GM04503 (cell line): ENCODE measurements at regions not wholly inside any gene's neighbourhood (a gene's known extent, or its start where the extent isn't known, plus 50 kb on each side); places are given as distances from the start of the nearest gene placed in this dataset.
"Not testable (repeated sequence)": the region's sequence is repeated elsewhere in the genome, so short reads cannot be mapped to it uniquely, and the experiment has no call there.

Experiments used
- DNase-seq: peaks from one replicate; pipeline ENCODE4 v3.0.0-alpha.2; 2012; ENCODE audit warnings: low read depth

- DNase-seq, result no peak
These were observed 192.2 kb upstream of the SVIL start for GRCh38 chr10:29826801-29827450.

- DNase-seq, result no peak
These were observed 191.4 kb upstream of the SVIL start for GRCh38 chr10:29826221-29826620.

GRCh38 chr10:29823553-29824080, 188.8 kb upstream of the SVIL start:
- no peak for DNase-seq

DNA sequence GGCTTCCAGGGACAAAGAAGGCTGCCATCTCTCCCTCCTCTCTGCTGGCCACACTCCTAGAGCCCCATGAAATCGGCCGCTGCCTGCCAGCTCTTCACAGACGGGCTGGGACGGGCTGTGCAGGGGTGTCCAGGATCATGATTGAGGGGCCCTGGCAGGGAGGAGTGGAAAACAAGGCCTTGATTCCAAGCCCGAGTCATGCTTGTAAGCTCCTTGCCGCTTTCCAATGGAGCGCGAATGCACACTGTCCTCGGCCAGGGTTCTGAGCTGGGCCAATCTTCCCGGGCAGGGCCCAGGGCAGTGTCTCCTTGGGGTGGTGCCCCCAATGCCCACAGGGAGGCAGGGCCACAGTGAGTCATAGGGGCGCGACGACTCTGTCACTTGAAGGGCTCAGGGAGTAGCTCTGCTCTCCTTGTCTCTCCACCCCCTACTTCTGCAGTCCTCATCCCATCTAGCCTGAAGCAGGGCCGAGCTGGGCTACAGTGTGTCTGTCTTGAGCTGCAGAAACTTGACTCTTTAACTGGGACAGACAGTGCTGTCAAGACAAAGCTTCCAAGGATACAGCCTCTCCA, 186.2 kb upstream of the SVIL start:
- DNase-seq, result no peak

- no peak for DNase-seq
These were observed 182.2 kb upstream of the SVIL start for GRCh38 chr10:29816801-29817558.

DNA sequence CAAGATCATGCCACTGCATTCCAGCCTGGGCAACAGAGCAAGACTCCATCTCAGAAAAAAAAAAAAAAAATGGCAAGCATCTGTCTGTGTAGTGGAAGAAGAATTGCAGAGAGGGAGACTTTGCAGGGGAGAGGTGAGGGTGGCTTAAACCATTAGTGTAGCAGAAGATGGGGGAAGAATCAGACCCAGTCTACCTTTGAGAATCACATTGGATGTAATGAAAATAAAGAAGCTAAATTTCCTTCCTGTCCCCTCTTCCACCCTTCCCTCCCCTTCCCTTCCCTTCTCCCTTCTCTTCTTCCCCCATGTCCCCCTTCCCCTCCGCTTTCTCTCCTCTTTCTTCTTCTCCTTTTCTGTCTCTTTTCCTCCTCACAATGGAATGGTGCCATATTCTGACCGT, 180.8 kb upstream of the SVIL start:
- no peak for DNase-seq

- peak; percentile 92 for DNase-seq
These were observed 177.1 kb upstream of the SVIL start for GRCh38 chr10:29811751-29812427.

DNA sequence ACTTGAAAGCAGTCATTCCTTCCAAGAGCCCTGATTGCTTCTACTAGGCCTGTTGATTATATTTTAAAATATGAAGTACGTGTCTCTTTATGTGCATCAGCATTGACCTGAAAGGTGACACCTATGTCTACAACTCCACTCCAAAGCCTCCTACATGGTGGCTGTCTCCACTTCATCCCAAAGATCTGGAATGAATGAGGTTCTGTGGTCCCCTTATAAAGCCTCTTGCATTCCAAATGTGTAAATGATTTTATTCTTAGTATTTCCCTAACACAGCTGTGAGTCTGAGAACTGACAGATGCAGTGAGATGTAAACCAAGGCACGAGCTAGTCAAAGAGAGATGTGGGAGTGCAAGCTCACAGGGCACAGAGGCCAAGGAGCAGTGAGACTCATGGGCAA, 176.0 kb upstream of the SVIL start:
- no peak for DNase-seq

DNA sequence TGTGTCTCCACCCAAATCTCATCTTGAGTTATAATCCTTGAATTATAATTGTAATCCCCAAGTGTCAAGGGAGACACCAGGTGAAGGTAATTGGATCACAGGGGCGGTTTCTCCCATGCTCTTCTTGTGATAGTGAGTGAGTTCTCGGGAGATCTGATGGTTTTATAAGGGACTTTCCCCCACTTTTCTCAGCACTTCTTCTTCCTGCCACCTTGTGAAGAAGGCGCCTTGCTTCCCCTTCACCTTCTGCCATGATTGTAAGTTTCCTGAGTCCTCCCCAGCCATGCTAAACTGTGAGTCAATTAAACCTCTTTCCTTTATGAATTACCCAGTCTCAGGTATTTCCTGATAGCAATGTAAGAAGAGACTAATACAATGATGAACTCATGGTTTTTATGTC, 175.5 kb upstream of the SVIL start:
- DNase-seq, result not testable (repeated sequence)

DNA sequence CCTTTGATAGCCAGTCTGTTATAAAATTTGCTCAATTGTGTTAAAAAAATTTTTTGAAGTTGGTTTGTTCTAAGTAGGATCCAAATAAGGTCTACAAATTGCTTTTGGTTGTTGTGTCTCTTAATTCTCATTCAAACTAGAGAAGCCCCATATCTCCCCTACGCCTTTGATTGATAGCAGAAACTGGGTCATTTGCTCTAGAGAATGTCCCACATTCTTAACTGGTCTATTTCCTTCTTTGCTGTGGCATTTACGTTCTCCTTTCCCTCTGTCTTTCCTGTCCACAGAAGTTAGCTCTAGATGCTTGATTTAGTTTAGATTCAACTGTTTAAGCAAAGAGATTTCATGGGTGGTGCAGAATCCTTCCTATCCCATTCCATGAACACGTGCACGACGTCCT, 174.6 kb upstream of the SVIL start:
- DNase-seq, result no peak

GRCh38 chr10:29807163-29807806, 172.5 kb upstream of the SVIL start:
- DNase-seq, result no peak

GRCh38 chr10:29806350-29806788, 171.6 kb upstream of the SVIL start:
- no peak for DNase-seq

DNA sequence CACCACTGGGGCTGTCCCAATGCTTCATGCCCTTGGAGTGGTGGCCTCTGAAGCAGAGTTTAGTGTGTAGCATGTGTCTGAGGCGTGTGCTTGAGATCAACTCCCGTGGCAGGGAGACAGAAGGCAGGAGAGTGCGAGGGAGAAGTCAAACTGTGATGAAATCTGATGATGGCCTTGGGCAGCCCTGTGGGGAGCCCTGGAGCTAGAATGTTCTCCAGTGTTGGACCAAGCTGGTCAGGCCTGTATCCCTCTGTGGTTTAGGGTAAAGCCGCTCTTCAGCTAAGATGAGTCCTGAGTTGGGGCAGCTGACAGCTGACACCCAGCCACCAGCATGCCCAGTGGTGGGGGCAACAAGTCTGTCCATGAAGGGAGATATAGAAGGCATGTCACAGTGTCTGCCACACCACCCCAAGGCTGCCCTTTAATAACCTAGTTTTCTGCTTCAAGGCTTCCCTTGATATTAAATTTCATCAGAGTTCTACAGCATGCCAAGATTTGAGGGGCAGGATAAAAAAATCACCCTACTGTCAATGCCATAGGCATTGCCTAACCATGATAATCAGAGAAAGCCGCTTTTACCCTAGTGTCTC, 170.5 kb upstream of the SVIL start:
- DNase-seq, result no peak

DNA sequence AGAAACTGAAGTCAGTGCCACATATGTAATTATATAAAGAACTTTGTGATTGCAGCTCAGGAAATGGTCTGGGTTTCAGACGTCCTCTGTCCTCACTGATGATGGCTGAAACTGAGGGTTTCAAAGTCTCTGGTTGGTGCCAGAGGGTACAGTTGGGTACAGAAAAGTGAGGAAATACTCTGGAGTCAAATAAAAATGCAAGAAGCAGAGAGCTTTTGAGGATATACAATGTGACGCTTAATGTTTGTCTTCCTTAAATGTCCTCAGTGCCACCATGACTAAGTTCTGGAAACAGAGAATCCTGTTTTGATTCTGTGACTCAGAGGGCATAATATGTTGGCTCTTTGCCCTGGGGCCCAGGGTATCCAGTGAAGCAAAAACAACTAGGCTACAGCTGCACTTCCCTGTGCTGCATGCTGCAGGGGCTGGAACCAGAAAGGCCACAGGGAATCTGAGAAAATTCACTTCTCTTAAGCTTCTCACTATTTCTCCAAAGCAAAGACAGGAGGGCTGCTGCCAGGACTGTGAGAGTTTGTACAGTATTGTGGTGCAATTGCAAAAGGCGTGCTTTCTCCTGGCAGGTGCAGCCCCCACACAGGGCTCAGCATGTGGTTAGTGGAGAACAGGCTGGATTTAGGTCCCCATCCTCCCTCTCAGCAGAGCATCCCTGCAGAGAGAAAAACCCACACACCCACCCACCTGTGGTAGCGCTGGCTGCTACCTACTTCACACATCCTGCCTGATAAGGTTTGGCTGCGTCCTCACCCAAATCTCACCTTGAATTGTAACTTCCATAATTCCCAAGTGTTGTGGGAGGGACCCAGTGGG, 169.5 kb upstream of the SVIL start:
- peak; percentile 49 for DNase-seq

DNA sequence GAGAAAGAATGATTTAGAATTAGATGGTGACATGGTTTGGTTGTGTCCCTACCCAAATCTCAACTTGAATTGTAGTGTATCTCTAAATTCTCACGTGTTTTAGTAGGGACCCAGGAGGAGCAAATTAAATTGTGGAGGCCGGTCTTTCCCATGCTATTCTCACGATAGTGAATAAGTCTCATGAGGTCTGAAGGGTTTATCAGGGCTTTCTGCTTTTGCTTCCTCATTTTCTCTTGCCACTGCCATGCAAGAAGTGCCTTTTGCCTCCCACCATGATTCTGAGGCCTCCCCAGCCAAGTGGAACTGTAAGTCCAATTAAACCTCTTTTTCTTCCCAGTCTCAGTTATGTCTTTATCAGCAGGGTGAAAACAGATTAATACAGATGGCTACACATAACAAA, 167.4 kb upstream of the SVIL start:
- DNase-seq, result no peak

DNA sequence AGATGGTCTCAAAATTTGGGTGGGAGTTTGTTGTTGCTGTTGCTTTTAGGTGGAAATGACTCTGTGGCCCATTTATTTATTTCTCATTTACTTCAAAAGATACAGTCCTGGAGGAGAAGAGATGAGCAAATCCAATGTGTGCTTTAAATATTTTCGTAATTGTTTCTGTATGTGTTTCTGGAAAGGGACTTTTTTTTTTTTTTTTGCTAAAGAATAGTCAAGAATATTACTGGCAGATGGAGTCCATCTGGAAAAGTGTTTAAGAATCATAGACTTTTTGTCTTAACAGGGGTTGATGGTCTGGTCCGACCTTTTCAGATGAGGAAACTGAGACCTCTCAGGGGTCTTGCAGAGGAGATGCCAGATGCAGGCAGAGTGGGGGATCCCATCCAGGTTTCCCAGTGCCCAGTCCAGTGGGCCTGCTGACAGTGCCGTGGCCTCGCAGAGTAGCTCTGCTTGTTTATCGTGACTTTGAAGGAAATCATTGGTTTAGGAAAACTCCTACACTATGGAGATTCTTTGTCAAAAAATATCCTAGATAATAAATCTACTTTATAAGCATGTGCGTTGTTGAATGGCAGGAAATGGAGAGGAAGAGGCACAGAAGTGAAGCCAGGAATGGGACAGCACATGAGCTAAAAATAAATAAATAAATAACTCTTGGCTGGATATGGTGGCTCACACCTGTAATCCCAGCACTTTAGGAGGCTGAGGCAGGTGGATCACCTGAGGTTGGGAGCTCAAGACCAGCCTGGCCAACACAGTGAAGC, 164.3 kb upstream of the SVIL start:
- DNase-seq, result peak; percentile 24

DNA sequence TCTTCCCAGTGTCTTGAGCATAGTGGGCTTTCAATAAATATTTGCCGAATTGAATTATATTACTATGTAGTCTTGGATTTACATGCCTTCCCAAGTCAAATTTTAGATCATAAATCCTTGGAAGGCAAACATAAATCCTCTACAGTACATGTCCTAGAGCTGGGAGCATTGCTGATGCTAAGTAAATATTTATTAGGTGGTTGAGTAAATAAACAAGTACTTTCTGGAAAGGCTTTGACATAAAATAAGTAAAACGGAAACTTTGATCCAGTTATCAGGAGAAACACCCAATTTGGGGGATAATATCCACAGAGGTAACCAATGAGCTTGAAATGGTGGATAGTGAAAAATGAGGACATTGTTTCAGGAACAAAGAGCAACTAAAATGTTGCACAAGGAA, 162.8 kb upstream of the SVIL start:
- no peak for DNase-seq

- DNase-seq, result peak; percentile 59
These were observed 161.1 kb upstream of the SVIL start for GRCh38 chr10:29795850-29796249.

GRCh38 chr10:29794776-29795611, 160.2 kb upstream of the SVIL start:
- DNase-seq, result peak; percentile 28
